ENCODE measurements at regions not wholly inside any gene's neighbourhood (a gene's known extent, or its start where the extent isn't known, plus 50 kb on each side); places are given as distances from the start of the nearest gene placed in this dataset.

GRCh38 chr13:59442944-59443486 is 720.7 kb downstream of the DIAPH3 start:
- intact Hi-C loops (cut with micrococcal nuclease) = no loop called here

- intact Hi-C loops (cut with micrococcal nuclease) = no loop called here
Observed at GRCh38 chr13:59444210-59444857, 719.4 kb downstream of the DIAPH3 start.

- intact Hi-C loops (cut with micrococcal nuclease) = no loop called here
Observed at GRCh38 chr13:59445812-59446211, 717.9 kb downstream of the DIAPH3 start.

- intact Hi-C loops (cut with micrococcal nuclease) = no loop called here
Observed at GRCh38 chr13:59446391-59446790, 717.3 kb downstream of the DIAPH3 start.

GRCh38 chr13:59447031-59447430 is 716.7 kb downstream of the DIAPH3 start:
- intact Hi-C loops (cut with micrococcal nuclease) = no loop called here

GRCh38 chr13:59447846-59448620 is 715.7 kb downstream of the DIAPH3 start:
- intact Hi-C loops (cut with micrococcal nuclease) = no loop called here

GRCh38 chr13:59449750-59450149 is 714.0 kb downstream of the DIAPH3 start:
- intact Hi-C loops (cut with micrococcal nuclease) = no loop called here

GRCh38 chr13:59450229-59450628 is 713.5 kb downstream of the DIAPH3 start:
- intact Hi-C loops (cut with micrococcal nuclease) = no loop called here

- intact Hi-C loops (cut with micrococcal nuclease) = no loop called here
Observed at GRCh38 chr13:59451236-59451635, 712.5 kb downstream of the DIAPH3 start.

- intact Hi-C loops (cut with micrococcal nuclease) = no loop called here
Observed at GRCh38 chr13:59452189-59452890, 711.4 kb downstream of the DIAPH3 start.

- intact Hi-C loops (cut with micrococcal nuclease) = no loop called here
Observed at GRCh38 chr13:59458908-59459579, 704.7 kb downstream of the DIAPH3 start.

- intact Hi-C loops (cut with micrococcal nuclease) = no loop called here
Observed at GRCh38 chr13:59459972-59460371, 703.8 kb downstream of the DIAPH3 start.

- intact Hi-C loops (cut with micrococcal nuclease) = no loop called here
Observed at GRCh38 chr13:59461411-59461810, 702.3 kb downstream of the DIAPH3 start.

- intact Hi-C loops (cut with micrococcal nuclease) = no loop called here
Observed at GRCh38 chr13:59463023-59463422, 700.7 kb downstream of the DIAPH3 start.

- intact Hi-C loops (cut with micrococcal nuclease) = no loop called here
Observed at GRCh38 chr13:59464926-59465325, 698.8 kb downstream of the DIAPH3 start.

GRCh38 chr13:59468396-59468795 is 695.3 kb downstream of the DIAPH3 start:
- intact Hi-C loops (cut with micrococcal nuclease) = no loop called here

- intact Hi-C loops (cut with micrococcal nuclease) = no loop called here
Observed at GRCh38 chr13:59471106-59471505, 692.6 kb downstream of the DIAPH3 start.

GRCh38 chr13:59472134-59472533 is 691.6 kb downstream of the DIAPH3 start:
- intact Hi-C loops (cut with micrococcal nuclease) = no loop called here

GRCh38 chr13:59474696-59475095 is 689.0 kb downstream of the DIAPH3 start:
- intact Hi-C loops (cut with micrococcal nuclease) = no loop called here

GRCh38 chr13:59475911-59476310 is 687.8 kb downstream of the DIAPH3 start:
- intact Hi-C loops (cut with micrococcal nuclease) = no loop called here

- intact Hi-C loops (cut with micrococcal nuclease) = no loop called here
Observed at GRCh38 chr13:59476366-59476765, 687.4 kb downstream of the DIAPH3 start.

- intact Hi-C loops (cut with micrococcal nuclease) = no loop called here
Observed at GRCh38 chr13:59477011-59477410, 686.7 kb downstream of the DIAPH3 start.
